Suprapubic skin (tissue), 3 donors: ENCODE measurements at regions not wholly inside any gene's neighbourhood (a gene's known extent, or its start where the extent isn't known, plus 50 kb on each side); places are given as distances from the start of the nearest gene placed in this dataset.

Experiments
- CTCF ChIP-seq, 2 donors: fragments of 200-600 bp in 1 of 2; fragments of 450-650 bp in 1 of 2; sonication (generic) in 1 of 2; IDR thresholded peaks; one replicate each; pipeline ENCODE4 v1.5.1; 2016 to 2019; ENCODE audit warnings: antibody characterized with exemption in 2 of 2, mild to moderate bottlenecking in 1 of 2, moderate library complexity in 1 of 2
- EP300 ChIP-seq: sonication (generic); formaldehyde crosslinking; IDR thresholded peaks from one replicate; pipeline ENCODE4 v1.6.1; 2017; ENCODE audit warnings: antibody characterized with exemption
- POLR2A ChIP-seq, 2 donors: fragments of 450-650 bp; IDR thresholded peaks; one replicate each; pipeline ENCODE4 v1.6.1; 2017; ENCODE audit warnings: antibody characterized with exemption in 2 of 2, mild to moderate bottlenecking in 2 of 2, moderate library complexity in 2 of 2

GRCh38 chr15:81829918-81830317 is 215.9 kb downstream of the MEX3B start:
- TF ChIP-seq CTCF (IDR thresholded peaks at IDR 0.05) (no peak), EP300 (no peak), POLR2A (IDR thresholded peaks at IDR 0.05) (no peak)
